H9 (cell line): ENCODE measurements at regions not wholly inside any gene's neighbourhood (a gene's known extent, or its start where the extent isn't known, plus 50 kb on each side); places are given as distances from the start of the nearest gene placed in this dataset.

ENCODE experiments used
- DNase-seq: peaks from one replicate; pipeline ENCODE4 v3.0.0-alpha.2; 2017
- H2AFZ ChIP-seq: one replicate; pipeline ENCODE4 v1.6.1; 2013; ENCODE audit warnings: mild to moderate bottlenecking, low read length, control low read depth, moderate library complexity
- H2AK5ac ChIP-seq: 2 replicates; pipeline ENCODE4 v1.6.1; 2013; ENCODE audit warnings: low read length, control low read depth, mixed read lengths; ENCODE audit not compliant: insufficient read length
- H2BK120ac ChIP-seq: one replicate; pipeline ENCODE4 v1.6.1; 2013; ENCODE audit warnings: low read depth, mild to moderate bottlenecking, low read length, control low read depth, inconsistent platforms; ENCODE audit not compliant: poor library complexity, severe bottlenecking
- H2BK12ac ChIP-seq: 2 replicates; pipeline ENCODE4 v1.6.1; 2013; ENCODE audit warnings: low read length, control low read depth, mixed read lengths, low read depth; ENCODE audit not compliant: insufficient read length
- H2BK15ac ChIP-seq: 2 replicates; pipeline ENCODE4 v1.6.1; 2013; ENCODE audit warnings: low read depth, low read length, control low read depth
- H2BK20ac ChIP-seq: one replicate; pipeline ENCODE4 v1.6.1; 2013; ENCODE audit warnings: low read depth, mild to moderate bottlenecking, low read length, control low read depth, inconsistent platforms; ENCODE audit not compliant: poor library complexity, severe bottlenecking
- H2BK5ac ChIP-seq: 2 replicates; pipeline ENCODE4 v1.6.1; 2013; ENCODE audit warnings: low read length, control low read depth, mixed read lengths; ENCODE audit not compliant: insufficient read length
- H3K14ac ChIP-seq: 2 replicates; pipeline ENCODE4 v1.6.1; 2013; ENCODE audit warnings: low read length, control low read depth; ENCODE audit not compliant: insufficient read depth
- H3K18ac ChIP-seq: 2 replicates; pipeline ENCODE4 v1.6.1; 2013; ENCODE audit warnings: low read depth, mild to moderate bottlenecking, mixed read lengths, low read length, control low read depth; ENCODE audit not compliant: insufficient read length
- H3K23ac ChIP-seq: 2 replicates; pipeline ENCODE4 v1.6.1; 2013; ENCODE audit warnings: low read length, control low read depth, mixed read lengths, low read depth; ENCODE audit not compliant: insufficient read length
- H3K23me2 ChIP-seq: 2 replicates; pipeline ENCODE4 v1.6.1; 2013; ENCODE audit warnings: low read depth, mild to moderate bottlenecking, mixed read lengths, low read length, control low read depth; ENCODE audit not compliant: insufficient read length, poor library complexity, severe bottlenecking
- H3K27ac ChIP-seq: 2 replicates; pipeline ENCODE4 v1.5.1; 2013; ENCODE audit warnings: low read length, control low read depth, mixed read lengths, low read depth; ENCODE audit not compliant: insufficient read length
- H3K27me3 ChIP-seq: 2 replicates; pipeline ENCODE4 v1.6.1; 2013; ENCODE audit warnings: low read length, control low read depth, inconsistent platforms; ENCODE audit not compliant: insufficient read depth
- H3K4ac ChIP-seq: 2 replicates; pipeline ENCODE4 v1.6.1; 2013; ENCODE audit warnings: low read depth, mild to moderate bottlenecking, control low read depth, inconsistent platforms, low read length, moderate library complexity
- H3K4me1 ChIP-seq: 2 replicates; pipeline ENCODE4 v1.6.1; 2013; ENCODE audit warnings: low read length, control low read depth, inconsistent platforms; ENCODE audit not compliant: insufficient read depth
- H3K4me2 ChIP-seq: 2 replicates; pipeline ENCODE4 v1.6.1; 2013; ENCODE audit warnings: low read length, control low read depth, mixed read lengths; ENCODE audit not compliant: insufficient read length, insufficient read depth
- H3K56ac ChIP-seq: 2 replicates; pipeline ENCODE4 v1.6.1; 2013; ENCODE audit warnings: low read depth, mild to moderate bottlenecking, mixed read lengths, low read length, control low read depth; ENCODE audit not compliant: insufficient read length
- H3K79me1 ChIP-seq: 2 replicates; pipeline ENCODE4 v1.6.1; 2013; ENCODE audit warnings: low read depth, mild to moderate bottlenecking, moderate library complexity, low read length, control low read depth, inconsistent platforms; ENCODE audit not compliant: insufficient read depth, poor library complexity, severe bottlenecking
- H3K79me2 ChIP-seq: 2 replicates; pipeline ENCODE4 v1.6.1; 2013; ENCODE audit warnings: low read length, control low read depth, inconsistent platforms; ENCODE audit not compliant: insufficient read depth
- H3K9ac ChIP-seq: 2 replicates; pipeline ENCODE4 v1.6.1; 2013; ENCODE audit warnings: low read length, control low read depth, mixed read lengths; ENCODE audit not compliant: insufficient read length; ENCODE audit errors: extremely low read depth
- H3K9me3 ChIP-seq: one replicate; pipeline ENCODE4 v1.6.1; 2013; ENCODE audit warnings: low read depth, low read length, inconsistent platforms; ENCODE audit not compliant: control insufficient read depth
- H3T11ph ChIP-seq: one replicate; pipeline ENCODE4 v1.6.1; 2013; ENCODE audit warnings: mild to moderate bottlenecking, low read length, control low read depth, inconsistent platforms
- H4K20me1 ChIP-seq: one replicate; pipeline ENCODE4 v1.6.1; 2013; ENCODE audit not compliant: control insufficient read depth, insufficient read length, insufficient read depth
- H4K5ac ChIP-seq: 2 replicates; pipeline ENCODE4 v1.6.1; 2013; ENCODE audit warnings: low read depth, mild to moderate bottlenecking, mixed read lengths, low read length, control low read depth; ENCODE audit not compliant: insufficient read length
- H4K8ac ChIP-seq: replicated peaks from 2 replicates; pipeline ENCODE4 v1.6.1; 2013; ENCODE audit warnings: low read length, control low read depth, mixed read lengths, low read depth; ENCODE audit not compliant: insufficient read length
- H4K91ac ChIP-seq: 2 replicates; pipeline ENCODE4 v1.6.1; 2013; ENCODE audit warnings: low read depth, mild to moderate bottlenecking, moderate library complexity, mixed read lengths, low read length, control low read depth; ENCODE audit not compliant: insufficient read length
- H3K27ac Mint-ChIP-seq, 3 experiments: 2 replicates in 2 of 3; 3 replicates in 1 of 3; pipeline ENCODE4 v1.8.0; 2020 to 2021; ENCODE audit warnings: mixed read lengths in 3 of 3, mild to moderate bottlenecking in 1 of 3, moderate library complexity in 1 of 3
- H3K27me3 Mint-ChIP-seq: 2 replicates; pipeline ENCODE4 v1.8.0; 2021; ENCODE audit warnings: low read depth, mild to moderate bottlenecking, moderate library complexity, mixed read lengths
- H3K36me3 Mint-ChIP-seq, 3 experiments: 2 replicates in 2 of 3; 3 replicates in 1 of 3; pipeline ENCODE4 v1.8.0; 2020 to 2021; ENCODE audit warnings: low read depth in 3 of 3, mixed read lengths in 3 of 3; ENCODE audit not compliant: insufficient read depth in 1 of 3
- H3K4me1 Mint-ChIP-seq, 2 experiments: 2 replicates each; pipeline ENCODE4 v1.8.0; 2020; ENCODE audit warnings: mixed read lengths in 2 of 2
- H3K4me3 Mint-ChIP-seq, 2 experiments: 2 replicates in 1 of 2; 3 replicates in 1 of 2; pipeline ENCODE4 v1.8.0; 2020 to 2021; ENCODE audit warnings: mild to moderate bottlenecking in 2 of 2, mixed read lengths in 2 of 2, moderate library complexity in 1 of 2
- H3K9me3 Mint-ChIP-seq, 2 experiments: 2 replicates in 1 of 2; 3 replicates in 1 of 2; pipeline ENCODE4 v1.8.0; 2020; ENCODE audit warnings: mild to moderate bottlenecking in 2 of 2, mixed read lengths in 2 of 2, moderate library complexity in 1 of 2
- WGBS: extraction: QIAGEN DNeasy Blood & Tissue Kit; methylation state at CpG from one replicate; pipeline ENCODE4 v1.1.7; 2013; ENCODE audit warnings: missing lambda C conversion rate, low lambda C conversion rate, mixed read lengths; ENCODE audit not compliant: insufficient read length; ENCODE audit errors: extremely low coverage; 5-methylcytosine and 5-hydroxymethylcytosine counted together
- TF ChIP-seq, protein P1 (sequence below): fragments of 200-600 bp; sonication (generic); conservative IDR thresholded peaks from 3 replicates; pipeline ENCODE4 v1.8.0; 2021; ENCODE audit warnings: antibody characterized with exemption, mild to moderate bottlenecking

- no peak for DNase-seq
- H3K27ac ChIP-seq = no peak overlapping the region
Measured at GRCh38 chr3:124063197-124063909, 71.4 kb upstream of the ROPN1 start.

More at GRCh38 chr3:124063197-124063909, 71.4 kb upstream of the ROPN1 start:
- H3K18ac ChIP-seq = no peak overlapping the region
- no peaks in the 10 kb centered on the region; the same call in 1 of the 2 replicates for H3K4me1 ChIP-seq
- H2BK15ac ChIP-seq = no peak overlapping the region
- whole genome bisulfite sequencing = no CpG with 5 or more reads among the region's 9 CpGs
- H2AK5ac ChIP-seq = no peak overlapping the region
- no peak overlapping the region for H2BK20ac ChIP-seq
- H4K5ac ChIP-seq = no peak overlapping the region
- H3K79me2 ChIP-seq = no peaks in the 10 kb centered on the region; the same call in 1 of the 2 replicates
- no peak overlapping the region for H2AFZ ChIP-seq
- H3K27me3 ChIP-seq = no peaks in the 10 kb centered on the region; the same call in 1 of the 2 replicates
- Mint-ChIP-seq H3K9me3 (peaks cover 2 to 3% of the 10 kb centered on the region in 2 experiments; a peak in 3 of 5 replicates), H3K36me3 (no peaks in the 10 kb centered on the region; a peak in 1 of 7 replicates), H3K27me3 (no peaks in the 10 kb centered on the region), H3K4me3 (no peak overlapping the region), H3K27ac (no peak overlapping the region), H3K4me1 (peaks cover 0 to 7% of the 10 kb centered on the region in 2 experiments; a peak in 3 of 4 replicates)
- H4K20me1 ChIP-seq = no peaks in the 10 kb centered on the region
- no peak overlapping the region for H3K4me2 ChIP-seq
- no peak overlapping the region for H3T11ph ChIP-seq
- H2BK120ac ChIP-seq = no peak overlapping the region
- no peak overlapping the region for H2BK12ac ChIP-seq
- no peaks in the 10 kb centered on the region for H3K79me1 ChIP-seq
- H2BK5ac ChIP-seq = no peak overlapping the region
- no peaks in the 10 kb centered on the region for H3K23me2 ChIP-seq
- H3K4ac ChIP-seq = no peak overlapping the region
- H3K9me3 ChIP-seq = no peaks in the 10 kb centered on the region
- H4K8ac ChIP-seq = no peak overlapping the region
- no peak overlapping the region for H3K23ac ChIP-seq
- no peak overlapping the region for H4K91ac ChIP-seq
- TF ChIP-seq, protein P1, sequence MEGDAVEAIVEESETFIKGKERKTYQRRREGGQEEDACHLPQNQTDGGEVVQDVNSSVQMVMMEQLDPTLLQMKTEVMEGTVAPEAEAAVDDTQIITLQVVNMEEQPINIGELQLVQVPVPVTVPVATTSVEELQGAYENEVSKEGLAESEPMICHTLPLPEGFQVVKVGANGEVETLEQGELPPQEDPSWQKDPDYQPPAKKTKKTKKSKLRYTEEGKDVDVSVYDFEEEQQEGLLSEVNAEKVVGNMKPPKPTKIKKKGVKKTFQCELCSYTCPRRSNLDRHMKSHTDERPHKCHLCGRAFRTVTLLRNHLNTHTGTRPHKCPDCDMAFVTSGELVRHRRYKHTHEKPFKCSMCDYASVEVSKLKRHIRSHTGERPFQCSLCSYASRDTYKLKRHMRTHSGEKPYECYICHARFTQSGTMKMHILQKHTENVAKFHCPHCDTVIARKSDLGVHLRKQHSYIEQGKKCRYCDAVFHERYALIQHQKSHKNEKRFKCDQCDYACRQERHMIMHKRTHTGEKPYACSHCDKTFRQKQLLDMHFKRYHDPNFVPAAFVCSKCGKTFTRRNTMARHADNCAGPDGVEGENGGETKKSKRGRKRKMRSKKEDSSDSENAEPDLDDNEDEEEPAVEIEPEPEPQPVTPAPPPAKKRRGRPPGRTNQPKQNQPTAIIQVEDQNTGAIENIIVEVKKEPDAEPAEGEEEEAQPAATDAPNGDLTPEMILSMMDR = no peak
- no peak overlapping the region for H3K9ac ChIP-seq
- H3K14ac ChIP-seq = no peak overlapping the region
- H3K56ac ChIP-seq = no peak overlapping the region
